Epithelial cell of esophagus (primary cell): ENCODE measurements at regions not wholly inside any gene's neighbourhood (a gene's known extent, or its start where the extent isn't known, plus 50 kb on each side); places are given as distances from the start of the nearest gene placed in this dataset.

Experiments used
- DNase-seq: peaks from one replicate; pipeline ENCODE4 v3.0.0; 2010; ENCODE audit warnings: low read depth
- H3K4me3 ChIP-seq: 2 replicates; pipeline ENCODE4 v1.5.1; 2011; ENCODE audit warnings: mild to moderate bottlenecking, low read length, control low read depth
- TF ChIP-seq, protein P1 (sequence below): IDR thresholded peaks from 2 replicates; pipeline ENCODE4 v1.5.1; 2011; ENCODE audit warnings: low read depth, mild to moderate bottlenecking, low read length, control low read depth, inconsistent platforms; ENCODE audit not compliant: insufficient read depth; ENCODE audit errors: missing control alignments

DNA sequence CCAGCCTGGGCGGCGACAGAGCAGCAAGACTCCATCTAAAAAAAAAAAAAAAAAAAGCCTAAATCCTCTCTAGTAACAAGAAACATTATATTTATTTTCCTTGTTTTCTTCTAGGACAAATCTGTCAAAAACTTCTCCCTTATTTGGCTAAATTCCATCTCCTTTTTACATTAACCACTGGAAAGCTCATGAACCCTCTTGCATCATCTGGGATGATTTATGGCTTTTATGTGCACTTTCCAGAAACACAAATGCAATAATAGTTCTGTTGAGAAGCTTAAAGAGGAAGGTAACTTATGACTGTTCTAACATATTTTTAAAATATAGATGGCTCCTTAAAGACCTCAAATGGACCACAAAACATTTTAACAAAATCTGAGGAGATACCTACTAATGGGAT, 526.1 kb upstream of the SPTLC3 start:
- no peak for DNase-seq
- H3K4me3 ChIP-seq: no peak overlapping the region
- TF ChIP-seq, protein P1, sequence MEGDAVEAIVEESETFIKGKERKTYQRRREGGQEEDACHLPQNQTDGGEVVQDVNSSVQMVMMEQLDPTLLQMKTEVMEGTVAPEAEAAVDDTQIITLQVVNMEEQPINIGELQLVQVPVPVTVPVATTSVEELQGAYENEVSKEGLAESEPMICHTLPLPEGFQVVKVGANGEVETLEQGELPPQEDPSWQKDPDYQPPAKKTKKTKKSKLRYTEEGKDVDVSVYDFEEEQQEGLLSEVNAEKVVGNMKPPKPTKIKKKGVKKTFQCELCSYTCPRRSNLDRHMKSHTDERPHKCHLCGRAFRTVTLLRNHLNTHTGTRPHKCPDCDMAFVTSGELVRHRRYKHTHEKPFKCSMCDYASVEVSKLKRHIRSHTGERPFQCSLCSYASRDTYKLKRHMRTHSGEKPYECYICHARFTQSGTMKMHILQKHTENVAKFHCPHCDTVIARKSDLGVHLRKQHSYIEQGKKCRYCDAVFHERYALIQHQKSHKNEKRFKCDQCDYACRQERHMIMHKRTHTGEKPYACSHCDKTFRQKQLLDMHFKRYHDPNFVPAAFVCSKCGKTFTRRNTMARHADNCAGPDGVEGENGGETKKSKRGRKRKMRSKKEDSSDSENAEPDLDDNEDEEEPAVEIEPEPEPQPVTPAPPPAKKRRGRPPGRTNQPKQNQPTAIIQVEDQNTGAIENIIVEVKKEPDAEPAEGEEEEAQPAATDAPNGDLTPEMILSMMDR: no peak

DNA sequence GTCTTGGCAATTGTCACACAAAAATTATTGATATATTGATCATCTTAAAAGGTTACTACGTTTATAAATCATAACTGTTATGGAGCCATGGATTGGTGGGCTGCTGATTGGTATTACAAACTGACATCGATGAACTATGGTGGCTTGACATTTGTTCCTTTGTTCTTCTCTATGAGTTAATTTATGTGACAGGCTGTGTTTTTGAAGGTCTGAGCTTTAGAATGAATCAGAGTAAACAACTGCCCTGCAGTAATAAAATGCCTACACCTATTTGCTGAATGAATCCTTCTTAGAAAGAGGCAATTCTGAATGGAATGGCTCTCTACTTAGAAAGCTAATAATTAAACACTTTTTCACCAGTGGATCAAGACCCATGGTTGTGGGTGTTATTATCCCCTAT, 506.3 kb upstream of the SPTLC3 start:
- H3K4me3 ChIP-seq: no peak overlapping the region
- TF ChIP-seq, protein P1: no peak
- no peak for DNase-seq

DNA sequence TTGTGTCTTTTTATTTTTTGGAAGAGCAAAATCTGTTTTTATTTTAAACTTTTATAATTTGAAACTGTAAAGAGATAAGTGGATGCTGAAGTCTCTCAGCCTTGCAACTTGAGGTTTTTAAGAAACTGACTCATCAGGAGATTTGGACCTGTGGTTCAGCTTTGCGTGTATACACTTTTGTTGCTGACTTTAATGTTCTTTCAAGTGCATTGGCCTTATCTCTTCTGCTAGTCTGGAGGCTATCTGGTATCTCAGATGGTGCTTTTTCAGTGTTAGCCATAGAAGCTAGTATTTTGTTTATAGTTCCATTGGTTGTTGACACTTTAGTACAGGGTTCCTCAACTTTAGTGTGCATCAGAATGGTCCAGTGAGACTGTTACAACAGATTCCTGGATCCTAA, 504.0 kb upstream of the SPTLC3 start:
- TF ChIP-seq, protein P1: no peak
- no peak overlapping the region for H3K4me3 ChIP-seq
- no peak for DNase-seq

DNA sequence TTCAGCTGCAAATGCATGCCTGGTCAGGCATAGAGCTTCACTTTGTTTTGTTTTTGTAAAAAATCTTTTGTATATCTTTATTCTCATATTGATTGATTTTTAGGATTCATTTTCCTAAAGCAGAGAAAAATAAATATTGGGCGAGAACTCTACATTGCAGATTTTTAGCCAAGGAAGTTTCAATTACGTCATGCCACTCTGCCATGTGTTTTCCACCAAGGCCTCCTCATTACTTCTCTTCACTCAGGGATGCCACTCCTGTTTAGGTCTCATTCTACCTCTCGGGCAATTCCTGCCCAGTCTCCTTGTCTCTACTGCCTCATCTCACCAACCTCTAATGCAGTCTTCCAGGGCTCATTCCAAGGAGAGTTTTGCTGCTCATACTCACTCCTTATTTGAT, 497.3 kb upstream of the SPTLC3 start:
- no peak for DNase-seq
- TF ChIP-seq, protein P1: no peak
- no peak overlapping the region for H3K4me3 ChIP-seq

- TF ChIP-seq, protein P1: no peak
- H3K4me3 ChIP-seq: no peak overlapping the region
- peak; percentile 9 for DNase-seq
These were observed 496.0 kb upstream of the SPTLC3 start for GRCh38 chr20:12512755-12513154.

DNA sequence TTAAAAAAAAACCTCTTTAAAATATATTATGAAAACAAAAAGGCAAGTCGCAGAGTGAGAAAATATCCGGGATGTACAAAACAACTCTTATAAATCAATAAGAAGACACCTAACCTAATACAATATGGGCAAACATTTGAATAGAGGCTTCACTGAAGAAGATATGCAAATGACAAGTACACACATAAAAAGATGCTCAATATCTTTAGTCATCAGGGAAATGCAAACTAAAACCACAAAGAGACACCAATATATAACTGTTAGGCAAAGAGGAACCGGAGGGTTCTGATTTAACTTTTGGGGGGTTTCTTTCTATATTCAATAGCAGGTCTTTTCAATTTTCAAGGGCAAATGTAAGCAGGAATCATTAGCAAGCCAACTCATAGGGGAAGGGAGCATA, 480.7 kb upstream of the SPTLC3 start:
- no peak overlapping the region for H3K4me3 ChIP-seq
- DNase-seq: no peak
- TF ChIP-seq, protein P1: no peak

- no peak for DNase-seq
- H3K4me3 ChIP-seq: no peak overlapping the region
- TF ChIP-seq, protein P1: no peak
These were observed 480.2 kb upstream of the SPTLC3 start for GRCh38 chr20:12528591-12529041.
